T-helper 17 cell (primary cell): ENCODE measurements at regions not wholly inside any gene's neighbourhood (a gene's known extent, or its start where the extent isn't known, plus 50 kb on each side); places are given as distances from the start of the nearest gene placed in this dataset.

ENCODE experiments used
- ATAC-seq: fragments of 150-1000 bp; cut with Tn5 transposase; 2 replicates; pipeline ENCODE4 v1.10.0; 2021; ENCODE audit warnings: mild to moderate bottlenecking, moderate library complexity
- DNase-seq, 3 donors: peaks; one replicate each; pipeline versions ENCODE4 v3.0.0 to v3.0.0-alpha.2; 2020 to 2021
- H3K9me3 ChIP-seq: one replicate; pipeline ENCODE4 v1.7.0; 2013; ENCODE audit warnings: low read length, mild to moderate bottlenecking; ENCODE audit not compliant: control insufficient read depth, poor library complexity, severe bottlenecking
- H3K27ac Mint-ChIP-seq: one replicate; pipeline ENCODE4 v1.8.0; 2022; ENCODE audit warnings: mild to moderate bottlenecking, moderate library complexity, mixed read lengths
- H3K27me3 Mint-ChIP-seq: one replicate; pipeline ENCODE4 v1.8.0; 2022; ENCODE audit warnings: mixed read lengths
- H3K36me3 Mint-ChIP-seq: one replicate; pipeline ENCODE4 v1.8.0; 2022; ENCODE audit warnings: low read depth, mixed read lengths
- H3K4me1 Mint-ChIP-seq: one replicate; pipeline ENCODE4 v1.8.0; 2022; ENCODE audit warnings: mild to moderate bottlenecking, mixed read lengths
- H3K4me3 Mint-ChIP-seq: one replicate; pipeline ENCODE4 v1.8.0; 2022; ENCODE audit warnings: mild to moderate bottlenecking, moderate library complexity, mixed read lengths

- Mint-ChIP-seq H3K27ac (no peak overlapping the region), H3K4me1 (no peaks in the 10 kb centered on the region)
- no peak for ATAC-seq
Observed at GRCh38 chr7:114110666-114111065, 191.9 kb upstream of the PPP1R3A start.

GRCh38 chr7:114109721-114110120 lies 190.9 kb upstream of the PPP1R3A start:
- Mint-ChIP-seq H3K4me1 (no peaks in the 10 kb centered on the region), H3K36me3 (no peaks in the 10 kb centered on the region), H3K27me3 (peaks cover 22% of the 10 kb centered on the region), H3K27ac (no peak overlapping the region), H3K4me3 (no peak overlapping the region)
- ATAC-seq: no peak
- DNase-seq: no peak
- no peaks in the 10 kb centered on the region for H3K9me3 ChIP-seq

More at GRCh38 chr7:114110666-114111065, 191.9 kb upstream of the PPP1R3A start:
- no peak for DNase-seq
- H3K9me3 ChIP-seq: no peaks in the 10 kb centered on the region
- Mint-ChIP-seq H3K4me3 (no peak overlapping the region), H3K36me3 (no peaks in the 10 kb centered on the region), H3K27me3 (peaks cover 22% of the 10 kb centered on the region)

- H3K9me3 ChIP-seq: no peaks in the 10 kb centered on the region
- Mint-ChIP-seq H3K27ac (no peak overlapping the region), H3K4me3 (no peak overlapping the region), H3K36me3 (no peaks in the 10 kb centered on the region), H3K4me1 (no peaks in the 10 kb centered on the region), H3K27me3 (peaks cover 18% of the 10 kb centered on the region)
- ATAC-seq (no peak), DNase-seq (no peak)
Observed at GRCh38 chr7:114109304-114109703, 190.5 kb upstream of the PPP1R3A start.

GRCh38 chr7:114108510-114108909 lies 189.7 kb upstream of the PPP1R3A start:
- no peaks in the 10 kb centered on the region for H3K4me1 Mint-ChIP-seq
- no peak overlapping the region for H3K27ac Mint-ChIP-seq
- H3K36me3 Mint-ChIP-seq: no peaks in the 10 kb centered on the region
- H3K9me3 ChIP-seq: no peaks in the 10 kb centered on the region
- DNase-seq (no peak), ATAC-seq (no peak)
- peaks cover 23% of the 10 kb centered on the region for H3K27me3 Mint-ChIP-seq
- H3K4me3 Mint-ChIP-seq: no peak overlapping the region

DNA sequence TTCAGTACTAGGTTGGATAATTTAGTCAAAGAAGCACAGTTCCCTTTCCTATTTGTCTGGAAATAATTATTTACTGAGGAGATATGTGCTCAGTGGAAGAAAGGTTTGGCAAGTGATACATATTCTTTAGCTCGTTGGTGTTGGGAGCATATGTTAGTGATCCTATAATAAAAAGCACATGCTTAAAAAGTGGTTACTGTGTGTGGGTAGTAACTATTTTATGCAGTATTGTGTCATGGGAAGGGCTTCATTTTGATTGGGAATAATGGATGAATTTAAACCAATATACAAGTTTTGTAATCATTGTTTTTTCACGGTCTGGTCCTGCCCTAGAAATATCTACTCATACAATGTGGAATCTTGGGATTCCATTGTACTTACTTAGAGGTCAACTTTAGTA lies 188.7 kb upstream of the PPP1R3A start:
- no peaks in the 10 kb centered on the region for H3K36me3 Mint-ChIP-seq
- H3K9me3 ChIP-seq: no peaks in the 10 kb centered on the region
- H3K27ac Mint-ChIP-seq: no peak overlapping the region
- H3K27me3 Mint-ChIP-seq: peaks cover 18% of the 10 kb centered on the region
- ATAC-seq (no peak), DNase-seq (no peak)
- no peak overlapping the region for H3K4me3 Mint-ChIP-seq
- H3K4me1 Mint-ChIP-seq: no peaks in the 10 kb centered on the region

DNA sequence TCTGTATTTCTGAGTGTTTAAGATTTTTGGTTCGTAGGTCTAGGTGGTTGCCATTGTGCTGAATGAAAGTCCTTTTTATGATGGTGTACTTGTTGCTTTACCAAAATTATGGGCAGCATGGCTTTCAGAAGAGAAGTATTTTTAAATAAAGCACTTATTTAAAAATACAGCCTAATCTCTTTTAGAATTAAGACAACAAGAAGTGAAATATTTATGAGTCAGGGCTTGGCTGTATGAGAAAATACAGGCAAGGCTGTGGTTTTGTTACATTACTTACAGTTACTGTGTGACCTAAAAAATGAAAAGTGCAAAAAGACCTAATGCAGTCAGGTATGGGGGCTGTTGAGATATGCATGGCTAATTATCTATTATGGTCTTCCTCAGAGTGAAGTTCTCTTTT lies 185.2 kb upstream of the PPP1R3A start:
- H3K36me3 Mint-ChIP-seq: no peaks in the 10 kb centered on the region
- H3K9me3 ChIP-seq: no peaks in the 10 kb centered on the region
- no peak overlapping the region for H3K27ac Mint-ChIP-seq
- no peak overlapping the region for H3K4me3 Mint-ChIP-seq
- peaks cover 24% of the 10 kb centered on the region for H3K27me3 Mint-ChIP-seq
- no peak for DNase-seq
- H3K4me1 Mint-ChIP-seq: no peaks in the 10 kb centered on the region
- no peak for ATAC-seq

GRCh38 chr7:114102996-114103395 lies 184.2 kb upstream of the PPP1R3A start:
- no peak for DNase-seq
- Mint-ChIP-seq H3K4me3 (no peak overlapping the region), H3K4me1 (no peaks in the 10 kb centered on the region), H3K27ac (no peak overlapping the region), H3K27me3 (peaks cover 24% of the 10 kb centered on the region), H3K36me3 (no peaks in the 10 kb centered on the region)
- ATAC-seq: no peak
- H3K9me3 ChIP-seq: no peaks in the 10 kb centered on the region

DNA sequence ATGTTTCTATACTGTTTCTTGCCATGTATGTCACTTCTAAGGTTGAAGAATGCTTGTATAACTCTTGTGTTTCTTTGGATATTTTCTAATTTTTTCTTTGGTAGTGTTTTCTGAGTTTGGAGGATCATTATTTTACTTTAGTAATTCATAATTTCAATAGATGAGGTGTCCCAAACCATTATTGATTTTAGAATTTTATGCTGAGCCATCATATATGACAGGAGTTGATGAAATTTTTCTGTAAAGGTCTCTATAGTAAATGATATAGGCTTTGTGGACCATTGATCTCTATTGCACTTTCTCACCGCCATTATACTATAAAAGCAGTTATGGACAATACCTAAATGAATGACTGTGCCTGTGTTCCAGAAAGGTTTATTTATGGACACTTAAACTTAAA lies 183.3 kb upstream of the PPP1R3A start:
- DNase-seq (no peak), ATAC-seq (no peak)
- Mint-ChIP-seq H3K27me3 (peaks cover 20% of the 10 kb centered on the region), H3K36me3 (no peaks in the 10 kb centered on the region), H3K27ac (no peak overlapping the region), H3K4me3 (no peak overlapping the region), H3K4me1 (no peaks in the 10 kb centered on the region)
- no peaks in the 10 kb centered on the region for H3K9me3 ChIP-seq

GRCh38 chr7:114100810-114101209 lies 182.0 kb upstream of the PPP1R3A start:
- H3K36me3 Mint-ChIP-seq: no peaks in the 10 kb centered on the region
- ATAC-seq: no peak
- H3K4me1 Mint-ChIP-seq: no peaks in the 10 kb centered on the region
- peaks cover 21% of the 10 kb centered on the region for H3K27me3 Mint-ChIP-seq
- DNase-seq: no peak
- H3K27ac Mint-ChIP-seq: no peak overlapping the region
- H3K4me3 Mint-ChIP-seq: no peak overlapping the region
- no peaks in the 10 kb centered on the region for H3K9me3 ChIP-seq

DNA sequence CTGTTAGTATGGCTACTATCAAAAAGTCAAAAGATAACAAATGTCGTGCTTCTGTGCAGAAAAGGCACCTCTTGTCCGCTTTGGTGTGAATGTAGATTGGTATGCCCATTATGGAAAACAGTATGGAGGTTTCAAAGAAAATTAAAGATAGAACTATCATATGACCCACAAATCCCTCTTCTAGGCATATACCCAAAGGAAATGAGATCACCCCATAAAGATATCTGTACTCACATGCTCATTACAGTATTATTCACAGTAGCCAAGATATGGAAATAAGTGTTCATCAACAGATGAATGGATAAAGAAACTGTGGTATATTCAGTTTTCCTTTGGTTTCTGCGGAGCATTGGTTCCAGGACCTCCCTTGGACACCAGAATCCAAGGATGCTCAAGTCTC lies 180.5 kb upstream of the PPP1R3A start:
- no peak for ATAC-seq
- Mint-ChIP-seq H3K27ac (no peak overlapping the region), H3K4me1 (no peaks in the 10 kb centered on the region)

GRCh38 chr7:114095885-114096284 lies 177.1 kb upstream of the PPP1R3A start:
- ATAC-seq (no peak), DNase-seq (no peak)
- H3K4me1 Mint-ChIP-seq: no peaks in the 10 kb centered on the region
- H3K27me3 Mint-ChIP-seq: peaks cover 39% of the 10 kb centered on the region
- no peaks in the 10 kb centered on the region for H3K9me3 ChIP-seq
- H3K4me3 Mint-ChIP-seq: no peak overlapping the region
- no peaks in the 10 kb centered on the region for H3K36me3 Mint-ChIP-seq
- H3K27ac Mint-ChIP-seq: no peak overlapping the region

More for the DNA sequence above, 180.5 kb upstream of the PPP1R3A start:
- DNase-seq: no peak
- Mint-ChIP-seq H3K36me3 (no peaks in the 10 kb centered on the region), H3K27me3 (peaks cover 32% of the 10 kb centered on the region), H3K4me3 (no peak overlapping the region)
- no peaks in the 10 kb centered on the region for H3K9me3 ChIP-seq

DNA sequence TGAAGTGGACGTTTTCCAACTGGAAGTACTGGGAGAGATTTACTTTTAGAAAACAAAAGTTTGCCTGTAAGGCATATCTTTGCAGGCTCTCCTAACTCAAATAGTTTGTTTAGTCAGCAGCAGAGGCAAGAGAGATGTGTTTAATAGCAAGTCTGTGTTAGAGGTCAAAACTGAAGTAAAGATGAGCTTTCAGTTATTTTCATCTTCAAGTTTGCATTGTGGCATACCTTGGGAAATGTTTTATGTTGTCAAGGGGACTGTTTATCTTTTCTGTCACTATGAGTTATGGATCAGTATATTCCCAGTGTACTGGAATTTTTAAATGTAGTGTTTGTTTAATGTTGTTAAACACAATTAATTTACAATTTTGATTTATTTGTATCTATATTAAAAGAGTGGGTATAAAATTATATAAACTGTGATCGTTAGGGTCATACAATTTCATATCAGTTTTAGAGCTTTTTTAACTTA lies 169.7 kb upstream of the PPP1R3A start:
- H3K9me3 ChIP-seq: no peaks in the 10 kb centered on the region
- peaks cover 64% of the 10 kb centered on the region for H3K27me3 Mint-ChIP-seq
- H3K36me3 Mint-ChIP-seq: no peaks in the 10 kb centered on the region
- ATAC-seq (no peak), DNase-seq (no peak)
- H3K4me3 Mint-ChIP-seq: no peak overlapping the region
- no peak overlapping the region for H3K27ac Mint-ChIP-seq
- peaks cover 27% of the 10 kb centered on the region for H3K4me1 Mint-ChIP-seq

DNA sequence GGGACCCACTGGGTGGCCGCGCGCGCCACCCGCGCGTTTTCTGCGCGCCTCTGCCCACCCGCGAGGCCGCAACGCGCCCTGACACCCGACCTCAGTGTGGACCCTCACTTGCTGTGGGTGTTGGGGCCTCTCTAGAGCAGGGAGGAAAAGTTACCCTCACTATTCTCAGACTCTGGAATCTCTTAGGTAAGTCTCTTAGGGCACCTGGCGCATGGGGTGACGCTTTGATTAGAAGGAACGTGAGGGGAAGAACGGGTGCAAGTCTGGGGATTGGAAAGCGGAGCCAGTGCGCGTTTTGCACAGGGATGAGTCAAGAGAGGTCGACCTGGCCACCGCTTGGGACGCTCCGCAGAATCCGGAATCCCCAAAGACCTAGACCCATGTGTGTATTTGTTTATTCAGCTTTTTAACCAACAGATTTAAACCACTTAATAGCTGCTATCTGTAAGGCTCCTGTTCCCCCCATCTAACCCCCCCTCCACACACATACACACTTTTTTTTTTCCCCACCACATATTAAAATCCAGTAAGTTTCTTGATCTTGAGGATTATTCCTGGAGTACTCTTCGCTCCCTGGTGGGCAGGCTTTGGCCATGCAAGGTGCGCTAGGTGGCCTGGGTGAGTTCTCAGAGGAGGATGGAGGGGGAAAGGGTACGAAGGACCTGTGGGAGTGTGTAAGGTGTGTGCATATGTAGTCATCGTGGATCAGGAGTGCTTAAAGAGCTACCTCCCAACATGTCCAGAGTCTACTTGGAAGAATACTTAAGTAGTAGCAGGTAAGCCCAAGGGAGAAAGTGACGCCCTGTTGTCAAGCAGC lies 169.1 kb upstream of the PPP1R3A start:
- peaks cover 66% of the 10 kb centered on the region for H3K27me3 Mint-ChIP-seq
- H3K4me1 Mint-ChIP-seq: peaks cover 31% of the 10 kb centered on the region
- H3K27ac Mint-ChIP-seq: no peak overlapping the region
- peak overlapping the region; percentile 33 for H3K4me3 Mint-ChIP-seq
- no peaks in the 10 kb centered on the region for H3K9me3 ChIP-seq
- DNase-seq (no peak), ATAC-seq (no peak)
- no peaks in the 10 kb centered on the region for H3K36me3 Mint-ChIP-seq
